Astrocyte of the cerebellum (primary cell): ENCODE measurements at regions not wholly inside any gene's neighbourhood (a gene's known extent, or its start where the extent isn't known, plus 50 kb on each side); places are given as distances from the start of the nearest gene placed in this dataset.

Experiments
- DNase-seq: peaks from one replicate; pipeline ENCODE4 v3.0.0-alpha.2; 2011; ENCODE audit warnings: low read depth
- H3K4me3 ChIP-seq: 2 replicates; pipeline ENCODE4 v1.5.1; 2011; ENCODE audit warnings: mild to moderate bottlenecking, low read depth, low read length, moderate library complexity
- in situ Hi-C: cut with HindIII; loops from 2 replicates; pipeline ENCODE4 v1.10.0; 2017; ENCODE audit warnings: low sequenced_read_pairs
- TF ChIP-seq, protein P1 (sequence below): IDR thresholded peaks from 2 replicates; pipeline ENCODE4 v1.5.1; 2012; ENCODE audit warnings: low read length, low read depth, moderate library complexity, mild to moderate bottlenecking; ENCODE audit errors: missing control alignments

DNA sequence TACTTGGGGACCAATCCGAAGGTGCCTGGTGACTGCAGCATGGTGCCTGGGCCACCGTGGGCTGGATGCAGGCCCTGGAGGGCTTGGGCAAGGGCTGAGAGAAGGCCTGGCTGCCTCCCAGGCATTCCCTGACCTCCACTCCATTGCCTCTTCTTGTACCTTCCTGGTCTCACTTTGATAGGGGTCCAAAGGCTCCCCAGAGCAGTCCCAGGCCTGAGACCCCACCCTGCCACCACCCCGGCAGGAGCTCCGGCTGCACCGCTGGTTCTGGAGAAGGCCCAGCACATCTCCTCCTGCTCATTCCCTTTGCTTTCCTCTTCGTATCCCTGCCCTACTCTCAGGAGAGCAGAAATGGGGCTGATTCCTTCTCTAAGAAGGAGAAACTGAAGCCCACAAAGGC, 133.3 kb upstream of the IPO9 start:
- DNase-seq, result no peak
- TF ChIP-seq, protein P1, sequence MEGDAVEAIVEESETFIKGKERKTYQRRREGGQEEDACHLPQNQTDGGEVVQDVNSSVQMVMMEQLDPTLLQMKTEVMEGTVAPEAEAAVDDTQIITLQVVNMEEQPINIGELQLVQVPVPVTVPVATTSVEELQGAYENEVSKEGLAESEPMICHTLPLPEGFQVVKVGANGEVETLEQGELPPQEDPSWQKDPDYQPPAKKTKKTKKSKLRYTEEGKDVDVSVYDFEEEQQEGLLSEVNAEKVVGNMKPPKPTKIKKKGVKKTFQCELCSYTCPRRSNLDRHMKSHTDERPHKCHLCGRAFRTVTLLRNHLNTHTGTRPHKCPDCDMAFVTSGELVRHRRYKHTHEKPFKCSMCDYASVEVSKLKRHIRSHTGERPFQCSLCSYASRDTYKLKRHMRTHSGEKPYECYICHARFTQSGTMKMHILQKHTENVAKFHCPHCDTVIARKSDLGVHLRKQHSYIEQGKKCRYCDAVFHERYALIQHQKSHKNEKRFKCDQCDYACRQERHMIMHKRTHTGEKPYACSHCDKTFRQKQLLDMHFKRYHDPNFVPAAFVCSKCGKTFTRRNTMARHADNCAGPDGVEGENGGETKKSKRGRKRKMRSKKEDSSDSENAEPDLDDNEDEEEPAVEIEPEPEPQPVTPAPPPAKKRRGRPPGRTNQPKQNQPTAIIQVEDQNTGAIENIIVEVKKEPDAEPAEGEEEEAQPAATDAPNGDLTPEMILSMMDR, result no peak
- in situ Hi-C loops, result no loop called here
- H3K4me3 ChIP-seq, result no peak overlapping the region

- H3K4me3 ChIP-seq, result no peak overlapping the region
- TF ChIP-seq, protein P1, result no peak
- in situ Hi-C loops, result no loop called here
- peak; percentile 91 for DNase-seq
Observed at GRCh38 chr1:201696217-201696761, 132.7 kb upstream of the IPO9 start.

DNA sequence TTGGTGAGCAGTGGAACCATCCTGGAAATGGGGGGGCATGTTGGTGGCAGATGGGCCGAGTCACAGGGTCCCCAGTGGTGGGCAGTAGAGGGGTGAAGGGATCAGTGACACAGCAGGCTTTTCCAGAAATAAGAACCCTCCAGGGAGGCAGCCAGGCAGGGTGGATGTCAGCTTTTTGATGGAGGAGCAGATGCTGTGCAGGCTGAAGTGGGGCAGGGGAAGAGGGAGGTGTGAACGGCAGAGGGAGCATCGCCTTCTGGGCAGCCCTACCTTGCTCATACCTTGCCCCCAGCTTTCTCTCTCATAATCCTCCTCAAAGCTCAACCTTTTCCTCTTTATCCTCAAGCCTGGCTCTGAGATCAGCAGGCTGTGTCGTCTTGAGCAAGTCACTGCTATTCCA, 131.8 kb upstream of the IPO9 start:
- in situ Hi-C loops, result no loop called here
- DNase-seq, result no peak
- TF ChIP-seq, protein P1, result no peak
- H3K4me3 ChIP-seq, result no peak overlapping the region

DNA sequence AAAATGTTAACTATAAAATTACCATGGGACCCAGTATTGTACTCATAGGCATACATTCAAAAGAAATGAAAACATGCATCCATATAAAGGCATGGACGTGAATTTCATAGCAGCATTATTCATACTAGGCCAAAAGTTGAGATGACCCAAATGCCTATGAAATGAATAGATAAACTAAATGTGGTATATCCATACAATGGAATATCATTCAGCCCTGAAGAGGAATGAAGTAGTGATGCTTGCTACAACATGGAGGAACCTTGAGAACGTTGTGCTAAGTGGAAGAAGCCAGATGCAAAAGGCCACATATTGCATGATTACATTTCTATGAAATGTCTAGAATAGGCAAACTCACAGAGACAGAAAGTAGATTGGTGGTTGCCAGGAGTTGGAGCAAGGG, 127.1 kb upstream of the IPO9 start:
- DNase-seq, result no peak
- H3K4me3 ChIP-seq, result no peak overlapping the region
- TF ChIP-seq, protein P1, result no peak
- in situ Hi-C loops, result no loop called here

DNA sequence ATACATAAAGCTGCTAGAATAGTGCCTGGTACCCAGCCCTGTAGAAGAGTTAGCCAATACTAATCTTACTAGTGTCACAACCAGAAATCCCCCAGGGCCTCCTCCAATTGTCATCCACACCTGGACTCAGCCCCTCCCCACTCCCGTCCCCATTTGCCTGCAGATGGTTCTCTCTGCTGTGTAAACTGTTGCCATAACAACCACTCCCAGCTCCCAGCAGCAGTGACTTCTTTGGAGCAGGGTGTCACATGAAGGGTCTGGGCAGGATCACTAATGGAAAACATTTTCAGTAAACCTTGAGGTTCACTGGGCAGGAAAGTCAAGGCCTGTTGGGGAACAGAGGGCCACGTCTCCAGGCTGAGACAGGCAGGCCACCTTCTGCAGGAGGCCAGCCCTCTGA, 126.0 kb upstream of the IPO9 start:
- DNase-seq, result no peak
- TF ChIP-seq, protein P1, result no peak
- in situ Hi-C loops, result no loop called here
- H3K4me3 ChIP-seq, result no peak overlapping the region

DNA sequence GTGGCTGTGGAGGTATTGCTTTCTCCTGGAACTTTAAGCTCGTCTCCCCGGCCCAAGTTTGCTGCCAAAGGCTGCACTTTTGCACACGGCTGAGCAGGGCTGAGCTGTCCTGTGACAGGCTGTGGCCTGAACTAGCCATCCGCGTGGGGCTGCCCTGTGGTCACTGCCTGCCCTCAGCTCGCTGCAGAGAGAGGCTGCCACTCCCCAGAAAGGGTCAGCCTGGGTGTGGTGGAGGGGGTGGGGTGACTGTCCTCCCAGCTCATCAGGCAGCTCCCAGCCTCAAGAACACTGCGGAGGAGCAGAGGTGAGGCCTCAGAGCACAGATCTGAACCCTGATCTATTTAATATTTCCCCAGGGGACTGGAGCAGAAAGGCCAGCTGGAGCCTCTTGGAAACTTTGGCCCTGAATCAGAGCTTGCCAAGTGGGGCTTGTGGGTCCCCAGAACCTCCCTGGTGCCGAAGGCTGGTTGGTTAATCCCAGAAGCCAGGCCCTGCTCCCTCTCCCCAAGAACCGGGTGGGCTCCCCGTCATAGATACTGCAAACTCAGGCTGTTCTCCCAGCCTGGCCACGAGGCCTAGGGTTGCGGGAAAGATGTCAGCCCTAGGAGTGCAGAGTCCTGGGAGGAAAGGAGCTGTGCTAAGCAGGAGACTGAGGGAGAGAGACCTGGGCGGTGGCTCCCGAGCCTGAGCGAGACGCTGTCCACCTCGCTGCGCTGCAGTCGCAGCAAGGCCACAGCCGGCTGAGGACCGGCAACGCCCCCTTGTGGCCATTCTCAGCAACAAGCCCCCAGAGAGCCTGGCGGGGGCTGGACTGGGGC, 125.1 kb upstream of the IPO9 start:
- DNase-seq, result peak; percentile 49
- TF ChIP-seq, protein P1, result peak; percentile 95
- H3K4me3 ChIP-seq, result no peak overlapping the region
- in situ Hi-C loops, result no loop called here
